ENCODE measurements at regions not wholly inside any gene's neighbourhood (a gene's known extent, or its start where the extent isn't known, plus 50 kb on each side); places are given as distances from the start of the nearest gene placed in this dataset.
"Not testable (repeated sequence)": the region's sequence is repeated elsewhere in the genome, so short reads cannot be mapped to it uniquely, and the experiment has no call there.

DNA sequence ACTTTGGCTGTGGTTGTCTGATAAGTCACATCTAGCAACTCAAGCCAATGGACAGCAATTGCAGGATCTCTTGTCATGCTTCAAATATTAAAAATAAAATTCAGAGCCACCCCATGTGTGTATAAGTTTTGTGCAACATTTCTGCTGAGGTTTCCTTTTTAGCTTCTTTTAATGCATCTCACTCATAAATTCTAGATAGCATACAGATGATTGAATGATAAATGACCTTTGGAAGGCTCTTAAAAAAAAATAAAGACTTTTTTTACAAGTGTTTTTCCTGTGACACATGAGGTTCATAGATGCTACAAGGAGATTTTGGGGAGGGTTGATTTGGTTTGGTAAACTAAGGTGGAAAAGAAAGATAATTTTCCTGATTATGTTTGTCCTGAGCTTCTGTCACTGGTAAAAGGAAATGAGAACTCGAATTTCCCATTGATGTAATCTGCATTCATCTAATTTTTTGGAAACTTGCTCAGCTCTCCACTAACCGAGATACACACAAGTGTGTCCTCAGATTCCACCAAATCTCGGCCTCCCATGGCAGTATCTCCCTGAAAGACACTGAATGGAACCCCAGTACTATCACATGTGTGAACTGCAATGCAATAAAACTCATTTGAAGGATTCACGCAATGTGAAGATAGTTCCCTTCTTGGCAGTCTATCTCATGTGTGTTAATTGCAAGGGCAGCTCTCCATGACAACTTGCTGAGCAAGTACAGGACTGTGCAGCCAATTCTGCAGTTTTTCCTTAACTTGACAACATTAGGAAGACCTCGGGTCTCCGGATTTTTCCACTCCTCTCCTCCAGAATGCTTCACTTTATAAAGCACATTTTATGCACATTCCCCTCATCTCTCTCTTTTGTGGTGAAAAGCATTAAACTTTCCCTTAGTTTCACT lies 185.4 kb upstream of the PFKP start:
- TF ChIP-seq, protein P1, sequence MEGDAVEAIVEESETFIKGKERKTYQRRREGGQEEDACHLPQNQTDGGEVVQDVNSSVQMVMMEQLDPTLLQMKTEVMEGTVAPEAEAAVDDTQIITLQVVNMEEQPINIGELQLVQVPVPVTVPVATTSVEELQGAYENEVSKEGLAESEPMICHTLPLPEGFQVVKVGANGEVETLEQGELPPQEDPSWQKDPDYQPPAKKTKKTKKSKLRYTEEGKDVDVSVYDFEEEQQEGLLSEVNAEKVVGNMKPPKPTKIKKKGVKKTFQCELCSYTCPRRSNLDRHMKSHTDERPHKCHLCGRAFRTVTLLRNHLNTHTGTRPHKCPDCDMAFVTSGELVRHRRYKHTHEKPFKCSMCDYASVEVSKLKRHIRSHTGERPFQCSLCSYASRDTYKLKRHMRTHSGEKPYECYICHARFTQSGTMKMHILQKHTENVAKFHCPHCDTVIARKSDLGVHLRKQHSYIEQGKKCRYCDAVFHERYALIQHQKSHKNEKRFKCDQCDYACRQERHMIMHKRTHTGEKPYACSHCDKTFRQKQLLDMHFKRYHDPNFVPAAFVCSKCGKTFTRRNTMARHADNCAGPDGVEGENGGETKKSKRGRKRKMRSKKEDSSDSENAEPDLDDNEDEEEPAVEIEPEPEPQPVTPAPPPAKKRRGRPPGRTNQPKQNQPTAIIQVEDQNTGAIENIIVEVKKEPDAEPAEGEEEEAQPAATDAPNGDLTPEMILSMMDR (IDR thresholded peaks at IDR 0.05): no peak
- Histone ChIP-seq H3K9me3 (no peaks in the 10 kb centered on the region), H3K4me3 (no peak overlapping the region), H3K4me1 (no peaks in the 10 kb centered on the region), H3K27ac (no peak overlapping the region), H3K27me3 (ENCODE audit: insufficient read depth in 3 of 3, low read length in 2 of 3) (no peaks in the 10 kb centered on the region), H3K36me3 (ENCODE audit: insufficient read depth in 1 of 2, low read depth in 1 of 2) (no peaks in the 10 kb centered on the region)
- intact Hi-C loops (cut with DNase I): no loop called here
- ATAC-seq (no peak), DNase-seq (no peak)
- WGBS, 3 donors: 20 to 30% (median 25%) methylated on average over 6 of the region's 6 CpGs

DNA sequence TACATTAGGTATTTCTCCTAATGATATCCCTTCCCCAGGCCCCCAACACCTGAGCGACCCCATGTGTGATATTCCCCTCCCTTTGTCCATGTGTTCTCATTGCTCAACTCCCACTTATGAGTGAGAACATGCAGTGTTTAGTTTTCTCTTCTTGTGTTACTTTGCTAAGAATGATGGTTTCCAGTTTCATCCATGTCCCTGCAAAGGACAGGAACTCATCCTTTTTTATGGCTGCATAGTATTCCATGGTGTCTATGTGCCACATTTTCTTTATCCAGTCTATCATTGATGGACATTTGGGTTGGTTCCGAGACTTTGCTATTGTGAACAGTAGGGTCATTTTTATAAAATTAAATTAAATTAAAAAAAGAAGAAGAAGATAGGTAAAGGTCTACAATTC lies 187.3 kb upstream of the PFKP start:
- H3K4me3 ChIP-seq; intact Hi-C loops (cut with DNase I); H3K4me1 ChIP-seq; DNase-seq; H3K27ac ChIP-seq; H3K36me3 ChIP-seq (ENCODE audit: insufficient read depth in 1 of 2, low read depth in 1 of 2); H3K9me3 ChIP-seq; ATAC-seq; H3K27me3 ChIP-seq (ENCODE audit: insufficient read depth in 3 of 3, low read length in 2 of 3): not testable (repeated sequence)
- 93 to 96% (median 93%) methylated on average over 2 of the region's 2 CpGs for WGBS, 3 donors

DNA sequence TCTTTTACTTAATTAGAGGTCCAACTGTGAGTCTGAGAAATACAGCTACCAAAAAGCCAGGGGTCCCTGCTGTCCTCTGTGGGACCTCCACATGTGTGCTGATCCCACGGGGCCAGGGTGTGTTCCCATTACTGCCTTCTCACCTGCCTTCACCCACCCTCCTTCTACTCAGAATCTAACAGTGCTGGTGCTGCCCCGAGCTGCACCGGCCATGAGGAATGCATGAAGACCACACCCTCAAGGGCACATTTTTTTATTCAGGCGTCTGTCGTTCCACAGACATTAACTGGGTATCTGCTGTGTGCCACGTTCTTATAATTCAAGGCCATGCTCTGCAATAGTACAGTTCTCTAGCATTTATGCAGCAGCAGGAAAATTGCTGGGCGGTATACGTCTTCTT lies 188.5 kb upstream of the PFKP start:
- no peaks in the 10 kb centered on the region for H3K36me3 ChIP-seq (ENCODE audit: insufficient read depth in 1 of 2, low read depth in 1 of 2)
- peaks cover 0 to 6% (median 0%) of the 10 kb centered on the region in 3 donors for H3K27me3 ChIP-seq (ENCODE audit: insufficient read depth in 3 of 3, low read length in 2 of 3)
- H3K4me3 ChIP-seq: no peak overlapping the region
- intact Hi-C loops (cut with DNase I): no loop called here
- WGBS, 3 donors: 48 to 62% (median 52%) methylated on average over 8 of the region's 8 CpGs
- H3K27ac ChIP-seq: no peak overlapping the region
- H3K4me1 ChIP-seq: no peaks in the 10 kb centered on the region
- DNase-seq (no peak), ATAC-seq (no peak)
- TF ChIP-seq, protein P1 (IDR thresholded peaks at IDR 0.05): no peak
- no peaks in the 10 kb centered on the region for H3K9me3 ChIP-seq

DNA sequence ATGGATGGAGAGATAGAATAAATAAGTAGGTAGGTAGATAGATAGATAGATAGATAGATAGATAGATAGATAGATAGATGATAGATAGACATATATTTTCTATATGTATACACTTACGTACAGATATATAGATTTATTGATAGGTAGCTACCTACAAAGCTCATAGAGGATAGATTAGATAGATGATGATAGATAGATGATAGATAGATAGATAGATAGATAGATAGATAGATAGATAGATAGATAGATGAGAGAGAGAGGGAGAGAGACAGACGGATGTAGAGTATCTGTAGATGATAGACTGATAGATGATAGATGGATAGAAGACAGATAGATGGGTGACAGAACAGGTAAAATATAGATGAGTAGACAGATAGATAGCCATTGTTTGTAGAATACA lies 191.3 kb upstream of the PFKP start:
- Histone ChIP-seq H3K4me1 (no peaks in the 10 kb centered on the region), H3K36me3 (ENCODE audit: insufficient read depth in 1 of 2, low read depth in 1 of 2) (no peaks in the 10 kb centered on the region), H3K9me3 (no peaks in the 10 kb centered on the region), H3K4me3 (no peak overlapping the region), H3K27me3 (ENCODE audit: insufficient read depth in 3 of 3, low read length in 2 of 3) (peaks cover 0 to 6% (median 0%) of the 10 kb centered on the region in 3 donors), H3K27ac (no peak overlapping the region)
- no peak for DNase-seq
- no peak for ATAC-seq
- intact Hi-C loops (cut with DNase I): no loop called here
- WGBS, 3 donors: 85 to 89% (median 88%) methylated on average over 2 of the region's 2 CpGs
- TF ChIP-seq, protein P1 (IDR thresholded peaks at IDR 0.05): no peak

DNA sequence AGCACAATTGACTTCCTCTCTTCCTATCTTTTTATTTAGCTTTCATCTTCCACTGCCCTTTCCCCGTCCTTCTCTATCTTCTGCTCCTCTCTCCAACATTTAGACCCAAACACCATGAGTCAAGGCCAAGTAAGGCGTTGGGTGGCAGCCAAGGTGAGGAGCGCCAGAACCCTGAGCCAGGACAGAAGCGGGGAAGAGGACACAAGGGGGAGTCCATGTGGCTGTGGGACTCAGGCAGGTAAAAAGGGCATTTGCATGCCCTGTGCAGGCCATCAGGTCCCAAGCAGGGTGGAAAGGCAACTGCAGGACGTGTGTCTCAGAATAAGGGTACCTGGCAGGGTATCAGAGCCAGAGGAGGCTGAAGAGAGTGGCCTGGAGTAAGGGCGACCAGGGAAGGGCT lies 192.4 kb upstream of the PFKP start:
- 30 to 52% (median 35%) methylated on average over 6 of the region's 6 CpGs for WGBS, 3 donors
- intact Hi-C loops (cut with DNase I): no loop called here
- Histone ChIP-seq H3K27me3 (ENCODE audit: insufficient read depth in 3 of 3, low read length in 2 of 3) (peaks cover 0 to 6% (median 0%) of the 10 kb centered on the region in 3 donors), H3K9me3 (no peaks in the 10 kb centered on the region), H3K36me3 (ENCODE audit: insufficient read depth in 1 of 2, low read depth in 1 of 2) (no peaks in the 10 kb centered on the region), H3K4me3 (no peak overlapping the region), H3K4me1 (no peaks in the 10 kb centered on the region), H3K27ac (no peak overlapping the region)
- TF ChIP-seq, protein P1 (IDR thresholded peaks at IDR 0.05): no peak
- ATAC-seq (no peak), DNase-seq (no peak)
